Transverse colon (tissue), 4 donors: ENCODE measurements at regions not wholly inside any gene's neighbourhood (a gene's known extent, or its start where the extent isn't known, plus 50 kb on each side); places are given as distances from the start of the nearest gene placed in this dataset.
"Not testable (repeated sequence)": the region's sequence is repeated elsewhere in the genome, so short reads cannot be mapped to it uniquely, and the experiment has no call there.

Source experiments
- DNase-seq: peaks from one replicate; pipeline ENCODE4 v3.0.0-alpha.2; 2019
- H3K27ac ChIP-seq, 4 donors: fragments of 200-600 bp; sonication (generic); 2 replicates each; pipeline ENCODE4 v1.5.1; 2016 to 2018; ENCODE audit warnings: inconsistent platforms in 4 of 4
- H3K27me3 ChIP-seq: fragments of 200-600 bp; sonication (generic); 2 replicates; pipeline ENCODE4 v1.5.1; 2017; ENCODE audit warnings: inconsistent platforms
- H3K36me3 ChIP-seq, 4 donors: fragments of 200-600 bp; sonication (generic); 2 replicates each; pipeline ENCODE4 v1.5.1; 2017 to 2019; ENCODE audit warnings: inconsistent platforms in 4 of 4
- H3K4me1 ChIP-seq, 4 donors: fragments of 200-600 bp; sonication (generic); 2 replicates each; pipeline ENCODE4 v1.5.1; 2017 to 2020; ENCODE audit warnings: inconsistent platforms in 4 of 4
- H3K4me3 ChIP-seq, 4 donors: fragments of 200-600 bp; sonication (generic); 1 replicate in 1 of 4; 2 replicates in 3 of 4; pipeline versions ENCODE4 v1.5.1 to v1.6.1; 2017 to 2019; ENCODE audit warnings: inconsistent platforms in 4 of 4
- H3K9me3 ChIP-seq, 2 donors: fragments of 200-600 bp; sonication (generic); 2 replicates each; pipeline ENCODE4 v1.5.1; 2017 to 2019; ENCODE audit warnings: inconsistent platforms in 2 of 2
- EP300 ChIP-seq: sonication (generic); formaldehyde crosslinking; IDR thresholded peaks from one replicate; pipeline ENCODE4 v1.6.1; 2017; ENCODE audit warnings: antibody characterized with exemption, low read depth
- POLR2A ChIP-seq: fragments of 450-650 bp; IDR thresholded peaks from one replicate; pipeline ENCODE4 v1.6.1; 2016; ENCODE audit warnings: antibody characterized with exemption, mild to moderate bottlenecking, moderate library complexity
- POLR2AphosphoS5 ChIP-seq, 3 donors: sonication (generic); formaldehyde crosslinking; IDR thresholded peaks; one replicate each; pipeline ENCODE4 v1.6.1; 2016; ENCODE audit warnings: antibody characterized with exemption in 3 of 3
- WGBS, 2 donors: methylation state at CpG; one replicate each; pipeline ENCODE4 v1.1.5; 2018; ENCODE audit warnings: low coverage in 1 of 2; 5-methylcytosine and 5-hydroxymethylcytosine counted together
- in situ Hi-C, 4 donors: fragments of 200-750 bp; cut with MboI; loops; one replicate each; pipeline versions ENCODE4 v1.15.0 to v1.15.1; 2017; ENCODE audit warnings: low sequenced_read_pairs in 3 of 4, low pct_ligation_motif_present in 1 of 4, low pct_unique_long_range_greater_than_20kb in 1 of 4
- intact Hi-C: fragments of 100-400 bp; cut with DNase I; formaldehyde crosslinking; loops from one replicate; pipeline ENCODE4 v1.15.1; 2023; ENCODE audit warnings: low total_unique reads
- TF ChIP-seq, protein P1 (sequence below), 5 experiments: fragments of 200-600 bp in 3 of 5; fragments of 450-650 bp in 2 of 5; sonication (generic) in 3 of 5; IDR thresholded peaks; 1 replicate in 2 of 5; 2 replicates in 3 of 5; pipeline ENCODE4 v1.5.1; 2016 to 2017; ENCODE audit warnings: antibody characterized with exemption in 5 of 5, inconsistent platforms in 3 of 5, mild to moderate bottlenecking in 2 of 5, moderate library complexity in 1 of 5

DNA sequence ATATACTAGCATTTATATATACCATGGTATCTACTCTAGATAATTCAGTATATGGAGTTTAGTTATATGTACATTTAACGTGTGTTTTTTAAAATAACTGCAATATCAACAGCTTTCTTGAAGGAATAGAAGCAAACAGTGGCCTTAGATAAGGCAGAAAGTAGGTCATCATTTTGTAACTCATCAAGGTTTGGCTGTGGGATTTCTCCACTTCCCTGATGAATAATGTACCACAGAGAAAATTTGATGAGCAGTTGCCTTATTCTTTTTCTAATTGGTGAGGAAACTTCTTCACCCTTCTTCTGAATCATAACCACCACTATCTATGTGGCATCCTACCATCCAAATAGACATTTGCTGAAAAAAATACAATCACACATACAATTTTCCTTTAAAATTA, 590.2 kb upstream of the SPRY2 start:
- 40 to 59% methylated on average over 1 of the region's 1 CpG for WGBS, 2 donors
- intact Hi-C loops, result no loop called here
- no peaks in the 10 kb centered on the region for H3K4me1 ChIP-seq

DNA sequence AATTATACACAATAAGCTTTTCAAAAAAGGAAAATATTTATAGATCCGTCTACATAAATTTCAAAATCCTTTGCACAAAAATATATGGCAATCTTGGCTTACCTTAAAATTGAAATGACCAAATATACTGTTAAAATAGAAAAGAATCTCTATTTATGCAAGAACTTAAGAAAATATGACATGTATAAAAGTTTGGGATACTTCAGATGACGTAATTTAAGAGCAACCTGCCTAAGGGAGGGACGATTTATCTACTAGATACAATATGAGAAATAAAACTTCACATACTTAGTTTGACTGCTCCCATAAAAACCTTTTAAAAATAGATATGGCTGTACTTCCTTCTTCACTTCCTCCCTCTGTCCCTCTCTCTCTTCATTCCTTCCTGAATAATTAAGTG, 587.3 kb upstream of the SPRY2 start:
- in situ Hi-C loops, result no loop called here

More for the DNA sequence above, 590.2 kb upstream of the SPRY2 start:
- no peaks in the 10 kb centered on the region for H3K27me3 ChIP-seq
- H3K4me3 ChIP-seq, result no peak overlapping the region
- H3K36me3 ChIP-seq, result no peaks in the 10 kb centered on the region
- TF ChIP-seq POLR2AphosphoS5 (IDR thresholded peaks at IDR 0.05), result no peak
- no peak for TF ChIP-seq POLR2A
- TF ChIP-seq EP300, result no peak
- TF ChIP-seq, protein P1, sequence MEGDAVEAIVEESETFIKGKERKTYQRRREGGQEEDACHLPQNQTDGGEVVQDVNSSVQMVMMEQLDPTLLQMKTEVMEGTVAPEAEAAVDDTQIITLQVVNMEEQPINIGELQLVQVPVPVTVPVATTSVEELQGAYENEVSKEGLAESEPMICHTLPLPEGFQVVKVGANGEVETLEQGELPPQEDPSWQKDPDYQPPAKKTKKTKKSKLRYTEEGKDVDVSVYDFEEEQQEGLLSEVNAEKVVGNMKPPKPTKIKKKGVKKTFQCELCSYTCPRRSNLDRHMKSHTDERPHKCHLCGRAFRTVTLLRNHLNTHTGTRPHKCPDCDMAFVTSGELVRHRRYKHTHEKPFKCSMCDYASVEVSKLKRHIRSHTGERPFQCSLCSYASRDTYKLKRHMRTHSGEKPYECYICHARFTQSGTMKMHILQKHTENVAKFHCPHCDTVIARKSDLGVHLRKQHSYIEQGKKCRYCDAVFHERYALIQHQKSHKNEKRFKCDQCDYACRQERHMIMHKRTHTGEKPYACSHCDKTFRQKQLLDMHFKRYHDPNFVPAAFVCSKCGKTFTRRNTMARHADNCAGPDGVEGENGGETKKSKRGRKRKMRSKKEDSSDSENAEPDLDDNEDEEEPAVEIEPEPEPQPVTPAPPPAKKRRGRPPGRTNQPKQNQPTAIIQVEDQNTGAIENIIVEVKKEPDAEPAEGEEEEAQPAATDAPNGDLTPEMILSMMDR (IDR thresholded peaks at IDR 0.05), result no peak
- in situ Hi-C loops, result no loop called here
- H3K27ac ChIP-seq, result no peak overlapping the region
- no peaks in the 10 kb centered on the region for H3K9me3 ChIP-seq
- DNase-seq, result no peak

DNA sequence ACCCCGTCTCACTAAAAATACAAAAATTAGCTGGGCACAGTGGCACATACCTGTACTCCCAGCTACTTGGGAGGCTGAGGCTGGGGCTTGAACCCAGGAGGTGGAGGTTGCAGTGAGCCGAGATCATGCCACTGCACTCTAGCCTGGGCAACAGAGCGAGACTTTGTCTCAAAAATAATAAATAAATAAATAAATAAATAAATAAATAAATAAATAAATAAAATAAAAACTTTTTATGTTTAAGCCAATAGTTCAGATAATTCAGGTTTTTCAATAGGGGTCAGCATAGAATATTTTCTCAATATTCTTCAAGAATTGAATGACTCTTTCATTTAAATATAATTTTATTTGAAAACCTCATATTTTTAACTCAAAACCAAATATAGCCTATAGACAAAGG, 585.1 kb upstream of the SPRY2 start:
- H3K9me3 ChIP-seq, H3K4me3 ChIP-seq, H3K27ac ChIP-seq, H3K27me3 ChIP-seq, intact Hi-C loops, H3K36me3 ChIP-seq, H3K4me1 ChIP-seq, in situ Hi-C loops, DNase-seq: not testable (repeated sequence)
- 84 to 100% methylated on average over 2 to 3 of the region's 3 CpGs for WGBS, 2 donors

More for the DNA sequence above, 587.3 kb upstream of the SPRY2 start:
- Histone ChIP-seq H3K9me3 (no peaks in the 10 kb centered on the region), H3K36me3 (no peaks in the 10 kb centered on the region), H3K4me1 (no peaks in the 10 kb centered on the region), H3K27ac (no peak overlapping the region), H3K4me3 (no peak overlapping the region), H3K27me3 (no peaks in the 10 kb centered on the region)
- intact Hi-C loops, result no loop called here
- no peak for DNase-seq
- TF ChIP-seq, protein P1 (IDR thresholded peaks at IDR 0.05), result no peak
- no peak for TF ChIP-seq EP300
- TF ChIP-seq POLR2A, result no peak
- no peak for TF ChIP-seq POLR2AphosphoS5 (IDR thresholded peaks at IDR 0.05)
- 56 to 78% methylated on average over 3 of the region's 3 CpGs for WGBS, 2 donors

DNA sequence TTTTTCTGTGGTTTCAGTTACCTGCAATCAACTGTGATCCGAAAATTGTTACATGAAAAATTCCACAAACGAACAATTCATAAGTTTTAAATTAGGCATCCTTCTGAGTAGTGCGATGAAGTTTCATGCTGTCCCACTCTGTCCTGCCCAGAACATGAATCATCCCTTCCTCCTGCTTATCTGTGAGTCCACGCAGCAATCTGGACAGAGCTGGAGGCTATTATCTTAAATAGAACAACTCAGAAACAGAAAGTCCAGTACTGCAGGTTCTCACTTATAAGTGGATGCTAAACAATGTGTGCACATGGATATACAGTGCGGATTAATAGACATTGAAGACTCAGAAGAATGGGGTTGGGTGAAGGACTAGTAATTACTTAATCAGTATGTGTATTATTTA, 583.7 kb upstream of the SPRY2 start:
- Histone ChIP-seq H3K4me1 (no peaks in the 10 kb centered on the region), H3K27me3 (no peaks in the 10 kb centered on the region)

DNA sequence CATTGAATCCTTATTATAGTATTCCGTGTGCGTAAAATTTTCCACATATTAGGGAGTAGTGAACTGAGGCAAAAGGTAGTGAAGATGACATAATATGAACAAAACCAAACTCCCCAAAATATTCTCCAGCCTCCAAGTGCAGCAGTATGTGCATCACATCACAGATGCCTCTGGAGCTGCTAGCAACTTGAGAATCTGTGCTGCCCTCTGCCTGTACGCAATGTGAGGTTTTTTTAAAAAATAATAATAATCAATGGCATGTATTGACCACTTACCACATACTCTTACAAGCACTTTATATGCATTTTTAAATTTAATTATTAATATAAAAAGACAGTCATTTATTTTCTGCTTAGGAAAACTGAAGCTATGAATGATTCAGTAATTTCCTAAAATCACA, 583.0 kb upstream of the SPRY2 start:
- Histone ChIP-seq H3K9me3 (no peaks in the 10 kb centered on the region), H3K27me3 (no peaks in the 10 kb centered on the region), H3K36me3 (no peaks in the 10 kb centered on the region)

More for the DNA sequence above, 583.7 kb upstream of the SPRY2 start:
- no peaks in the 10 kb centered on the region for H3K9me3 ChIP-seq
- no peak overlapping the region for H3K27ac ChIP-seq
- no peaks in the 10 kb centered on the region for H3K36me3 ChIP-seq
- 73% methylated on average over 5 of the region's 5 CpGs for WGBS, 2 donors
- no peak for TF ChIP-seq POLR2AphosphoS5 (IDR thresholded peaks at IDR 0.05)
- TF ChIP-seq EP300, result no peak
- TF ChIP-seq, protein P1 (IDR thresholded peaks at IDR 0.05), result no peak
- no peak for TF ChIP-seq POLR2A
- intact Hi-C loops (no loop called here), in situ Hi-C loops (no loop called here)
- DNase-seq, result no peak
- H3K4me3 ChIP-seq, result no peak overlapping the region

More for the DNA sequence above, 583.0 kb upstream of the SPRY2 start:
- H3K4me3 ChIP-seq, result no peak overlapping the region
- no peaks in the 10 kb centered on the region for H3K4me1 ChIP-seq
- TF ChIP-seq, protein P1 (IDR thresholded peaks at IDR 0.05), result no peak
- TF ChIP-seq EP300 (no peak), POLR2A (no peak), POLR2AphosphoS5 (IDR thresholded peaks at IDR 0.05) (no peak)
- 88 to 92% methylated on average over 3 of the region's 3 CpGs for WGBS, 2 donors
- H3K27ac ChIP-seq, result no peak overlapping the region
- intact Hi-C loops, result no loop called here
- in situ Hi-C loops, result no loop called here
- DNase-seq, result no peak
